ENCODE measurements at regions not wholly inside any gene's neighbourhood (a gene's known extent, or its start where the extent isn't known, plus 50 kb on each side); places are given as distances from the start of the nearest gene placed in this dataset.

GRCh38 chr5:92780057-92780456 lies 801.0 kb downstream of the NR2F1-AS1 start:
- H4K20me1 ChIP-seq (ENCODE audit: insufficient read depth, low read length), result no peaks in the 10 kb centered on the region
- H3K79me2 ChIP-seq (ENCODE audit: insufficient read depth, low read length), result no peaks in the 10 kb centered on the region
- H3K9me3 ChIP-seq (ENCODE audit: low read depth, low read length), result no peaks in the 10 kb centered on the region
- H3K4me3 ChIP-seq (ENCODE audit: insufficient read depth, low read length), result no peak overlapping the region
- H3K27ac ChIP-seq (ENCODE audit: low read depth, low read length), result no peak overlapping the region
- no peaks in the 10 kb centered on the region for H3K4me1 ChIP-seq (ENCODE audit: insufficient read depth, low read length)
- H3K36me3 ChIP-seq (ENCODE audit: insufficient read depth, low read length), result no peaks in the 10 kb centered on the region
- no peaks in the 10 kb centered on the region for H3K27me3 ChIP-seq (ENCODE audit: insufficient read depth, low read length)
- no peak for DNase-seq (ENCODE audit: insufficient read length, low spot score, missing footprints)
- H2AFZ ChIP-seq (ENCODE audit: low read length), result no peak overlapping the region
- H3K4me2 ChIP-seq (ENCODE audit: insufficient read depth, low read length), result no peak overlapping the region
- TF ChIP-seq CTCF (IDR thresholded peaks at IDR 0.05; ENCODE audit: extremely low read depth, low read depth, low read length), result no peak

GRCh38 chr5:92779536-92779935 lies 801.5 kb downstream of the NR2F1-AS1 start:
- Histone ChIP-seq H3K4me1 (ENCODE audit: insufficient read depth, low read length) (no peaks in the 10 kb centered on the region), H3K4me2 (ENCODE audit: insufficient read depth, low read length) (no peak overlapping the region), H3K9me3 (ENCODE audit: low read depth, low read length) (no peaks in the 10 kb centered on the region), H3K79me2 (ENCODE audit: insufficient read depth, low read length) (no peaks in the 10 kb centered on the region), H3K4me3 (ENCODE audit: insufficient read depth, low read length) (no peak overlapping the region), H2AFZ (ENCODE audit: low read length) (no peak overlapping the region), H4K20me1 (ENCODE audit: insufficient read depth, low read length) (no peaks in the 10 kb centered on the region), H3K27me3 (ENCODE audit: insufficient read depth, low read length) (no peaks in the 10 kb centered on the region), H3K36me3 (ENCODE audit: insufficient read depth, low read length) (no peaks in the 10 kb centered on the region), H3K27ac (ENCODE audit: low read depth, low read length) (no peak overlapping the region)
- no peak for TF ChIP-seq CTCF (IDR thresholded peaks at IDR 0.05; ENCODE audit: extremely low read depth, low read depth, low read length)
- no peak for DNase-seq (ENCODE audit: insufficient read length, low spot score, missing footprints)

GRCh38 chr5:92778261-92778660 lies 802.8 kb downstream of the NR2F1-AS1 start:
- TF ChIP-seq CTCF (IDR thresholded peaks at IDR 0.05; ENCODE audit: extremely low read depth, low read depth, low read length), result no peak
- Histone ChIP-seq H3K79me2 (ENCODE audit: insufficient read depth, low read length) (no peaks in the 10 kb centered on the region), H3K27me3 (ENCODE audit: insufficient read depth, low read length) (no peaks in the 10 kb centered on the region), H4K20me1 (ENCODE audit: insufficient read depth, low read length) (no peaks in the 10 kb centered on the region), H2AFZ (ENCODE audit: low read length) (no peak overlapping the region), H3K4me1 (ENCODE audit: insufficient read depth, low read length) (no peaks in the 10 kb centered on the region), H3K36me3 (ENCODE audit: insufficient read depth, low read length) (no peaks in the 10 kb centered on the region), H3K4me2 (ENCODE audit: insufficient read depth, low read length) (no peak overlapping the region), H3K9me3 (ENCODE audit: low read depth, low read length) (no peaks in the 10 kb centered on the region), H3K27ac (ENCODE audit: low read depth, low read length) (no peak overlapping the region), H3K4me3 (ENCODE audit: insufficient read depth, low read length) (no peak overlapping the region)
- no peak for DNase-seq (ENCODE audit: insufficient read length, low spot score, missing footprints)

GRCh38 chr5:92777421-92777820 lies 803.6 kb downstream of the NR2F1-AS1 start:
- Histone ChIP-seq H3K27me3 (ENCODE audit: insufficient read depth, low read length) (no peaks in the 10 kb centered on the region), H3K36me3 (ENCODE audit: insufficient read depth, low read length) (no peaks in the 10 kb centered on the region), H3K4me3 (ENCODE audit: insufficient read depth, low read length) (no peak overlapping the region), H3K9me3 (ENCODE audit: low read depth, low read length) (no peaks in the 10 kb centered on the region), H2AFZ (ENCODE audit: low read length) (no peak overlapping the region), H3K4me2 (ENCODE audit: insufficient read depth, low read length) (no peak overlapping the region), H3K27ac (ENCODE audit: low read depth, low read length) (no peak overlapping the region), H3K79me2 (ENCODE audit: insufficient read depth, low read length) (no peaks in the 10 kb centered on the region), H4K20me1 (ENCODE audit: insufficient read depth, low read length) (no peaks in the 10 kb centered on the region), H3K4me1 (ENCODE audit: insufficient read depth, low read length) (no peaks in the 10 kb centered on the region)
- TF ChIP-seq CTCF (IDR thresholded peaks at IDR 0.05; ENCODE audit: extremely low read depth, low read depth, low read length), result no peak
- no peak for DNase-seq (ENCODE audit: insufficient read length, low spot score, missing footprints)
